ENCODE measurements at regions not wholly inside any gene's neighbourhood (a gene's known extent, or its start where the extent isn't known, plus 50 kb on each side); places are given as distances from the start of the nearest gene placed in this dataset.

DNA sequence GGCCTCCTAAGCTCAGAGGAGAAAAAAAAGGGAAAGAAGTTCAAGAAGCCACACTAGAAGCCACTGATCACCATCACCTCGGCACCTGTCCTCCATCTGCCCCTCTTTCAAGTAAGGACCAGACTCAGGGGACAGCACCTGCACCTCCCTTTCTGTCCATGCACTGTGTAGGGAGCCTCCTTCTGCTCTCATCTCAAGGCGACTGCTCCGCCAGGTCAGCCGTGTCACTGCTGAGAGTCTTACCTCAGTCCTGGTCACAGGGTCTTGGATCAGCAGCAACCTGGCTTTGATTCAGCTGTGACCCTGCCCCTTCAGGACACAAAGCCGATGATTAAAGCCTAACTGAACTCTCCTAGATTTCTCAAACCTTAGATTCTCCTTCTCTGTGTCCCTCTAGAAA, 101.5 kb downstream of the ZNF280B start:
- TF ChIP-seq POLR2A (IDR thresholded peaks at IDR 0.05; ENCODE audit: low read length) (no peak), CBX8 (IDR thresholded peaks at IDR 0.05) (no peak)

All from A549 (cell line).